Epithelial cell of proximal tubule (primary cell): ENCODE measurements at regions not wholly inside any gene's neighbourhood (a gene's known extent, or its start where the extent isn't known, plus 50 kb on each side); places are given as distances from the start of the nearest gene placed in this dataset.
A peak's percentile ranks its signal among the peaks of the same experiment; 100 is the strongest.

Source experiments
- DNase-seq: peaks from one replicate; pipeline ENCODE4 v3.0.0-alpha.2; 2011; ENCODE audit warnings: low read depth
- H3K4me3 ChIP-seq: 2 replicates; pipeline ENCODE4 v1.5.1; 2011; ENCODE audit warnings: low read depth, mild to moderate bottlenecking, low read length
- TF ChIP-seq, protein P1 (sequence below): conservative IDR thresholded peaks from 2 replicates; pipeline ENCODE4 v1.5.1; 2012; ENCODE audit warnings: low read depth, mild to moderate bottlenecking, low read length

DNA sequence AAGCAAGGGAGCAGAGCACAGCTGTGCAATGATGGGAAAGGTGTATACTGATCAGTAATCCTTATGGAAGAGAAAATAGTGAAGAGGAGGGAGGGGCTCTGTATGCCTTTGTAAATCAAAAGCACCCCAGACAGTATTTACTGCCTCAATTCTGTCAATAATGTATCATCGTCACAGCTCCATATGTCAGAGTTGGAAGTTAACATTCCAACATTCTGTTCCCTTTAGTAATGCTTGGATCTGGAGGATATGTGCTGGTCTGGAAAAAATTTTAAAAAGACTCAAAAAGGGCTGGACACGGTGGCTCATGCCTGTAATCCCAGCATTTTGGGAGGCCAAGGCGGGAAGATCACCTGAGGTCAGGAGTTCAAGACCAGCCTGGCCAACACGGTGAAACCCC is 310.4 kb downstream of the ACTL7B start:
- TF ChIP-seq, protein P1, sequence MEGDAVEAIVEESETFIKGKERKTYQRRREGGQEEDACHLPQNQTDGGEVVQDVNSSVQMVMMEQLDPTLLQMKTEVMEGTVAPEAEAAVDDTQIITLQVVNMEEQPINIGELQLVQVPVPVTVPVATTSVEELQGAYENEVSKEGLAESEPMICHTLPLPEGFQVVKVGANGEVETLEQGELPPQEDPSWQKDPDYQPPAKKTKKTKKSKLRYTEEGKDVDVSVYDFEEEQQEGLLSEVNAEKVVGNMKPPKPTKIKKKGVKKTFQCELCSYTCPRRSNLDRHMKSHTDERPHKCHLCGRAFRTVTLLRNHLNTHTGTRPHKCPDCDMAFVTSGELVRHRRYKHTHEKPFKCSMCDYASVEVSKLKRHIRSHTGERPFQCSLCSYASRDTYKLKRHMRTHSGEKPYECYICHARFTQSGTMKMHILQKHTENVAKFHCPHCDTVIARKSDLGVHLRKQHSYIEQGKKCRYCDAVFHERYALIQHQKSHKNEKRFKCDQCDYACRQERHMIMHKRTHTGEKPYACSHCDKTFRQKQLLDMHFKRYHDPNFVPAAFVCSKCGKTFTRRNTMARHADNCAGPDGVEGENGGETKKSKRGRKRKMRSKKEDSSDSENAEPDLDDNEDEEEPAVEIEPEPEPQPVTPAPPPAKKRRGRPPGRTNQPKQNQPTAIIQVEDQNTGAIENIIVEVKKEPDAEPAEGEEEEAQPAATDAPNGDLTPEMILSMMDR, result no peak

DNA sequence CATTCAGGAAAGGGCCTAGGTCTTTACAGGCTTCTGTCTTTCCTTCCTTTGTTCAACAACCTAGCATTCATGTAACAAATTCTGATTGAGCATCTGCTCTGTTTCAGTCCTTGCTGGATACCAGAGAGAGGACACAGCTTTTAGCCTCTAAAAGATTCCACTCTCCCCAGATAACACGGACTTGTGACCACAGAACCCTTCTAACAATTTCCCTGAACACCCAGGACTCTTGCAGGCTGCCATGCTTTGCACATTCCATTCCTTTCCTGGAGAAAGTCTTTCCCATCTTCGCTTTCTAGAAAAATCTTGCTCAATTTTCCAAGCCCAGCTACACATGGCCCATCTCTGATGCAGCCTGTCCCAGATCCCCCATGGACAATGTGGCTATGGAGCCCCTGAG is 310.9 kb downstream of the ACTL7B start:
- no peak for DNase-seq
- TF ChIP-seq, protein P1, result no peak
- H3K4me3 ChIP-seq, result no peak overlapping the region

More for the DNA sequence above, 310.4 kb downstream of the ACTL7B start:
- H3K4me3 ChIP-seq, result no peak overlapping the region
- DNase-seq, result no peak

DNA sequence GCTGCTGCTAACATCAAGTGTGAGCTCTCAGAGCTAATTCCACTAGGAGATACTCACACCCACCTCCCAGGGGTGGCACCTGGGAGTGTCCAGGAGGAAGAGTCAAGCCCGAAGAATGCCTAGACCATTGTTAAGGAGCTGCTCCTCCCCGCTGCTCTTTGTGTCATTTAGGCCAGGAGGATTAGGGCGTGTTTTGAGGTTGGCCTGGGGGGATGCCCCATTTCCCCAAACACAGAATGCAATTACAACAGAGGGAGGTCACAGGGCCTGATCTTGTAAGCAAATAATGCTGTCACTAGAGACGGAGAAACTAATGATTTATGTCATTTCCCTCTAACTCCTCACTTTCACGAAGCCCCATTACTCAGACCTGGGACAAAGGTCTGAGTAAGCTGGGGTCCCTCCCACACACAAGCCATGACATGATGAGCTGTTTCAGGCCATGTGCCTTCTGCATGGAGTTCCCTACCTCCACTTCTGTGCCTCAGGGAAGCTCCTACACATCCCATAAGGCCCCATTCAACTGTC is 312.5 kb downstream of the ACTL7B start:
- TF ChIP-seq, protein P1, result no peak
- no peak overlapping the region for H3K4me3 ChIP-seq
- no peak for DNase-seq

DNA sequence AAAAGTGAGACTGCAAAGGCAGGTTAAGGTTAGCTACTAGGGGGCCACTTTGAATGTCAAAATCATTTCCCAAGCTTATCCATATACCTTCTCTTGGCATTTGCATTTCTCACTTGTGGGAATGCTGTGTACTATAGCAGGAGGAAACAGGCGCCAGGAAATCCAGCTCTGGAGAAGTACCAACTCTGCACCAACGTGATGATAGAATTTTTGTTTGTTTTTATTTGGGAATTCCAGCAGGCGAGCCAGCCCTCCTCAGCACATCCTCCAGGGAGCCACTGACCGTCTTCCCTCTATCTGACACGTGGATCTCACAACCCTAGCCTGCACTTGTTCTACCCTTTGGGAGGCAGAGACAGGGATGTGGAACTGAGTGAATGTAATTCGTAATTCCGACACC is 318.0 kb downstream of the ACTL7B start:
- TF ChIP-seq, protein P1, result no peak
- no peak overlapping the region for H3K4me3 ChIP-seq
- no peak for DNase-seq

DNA sequence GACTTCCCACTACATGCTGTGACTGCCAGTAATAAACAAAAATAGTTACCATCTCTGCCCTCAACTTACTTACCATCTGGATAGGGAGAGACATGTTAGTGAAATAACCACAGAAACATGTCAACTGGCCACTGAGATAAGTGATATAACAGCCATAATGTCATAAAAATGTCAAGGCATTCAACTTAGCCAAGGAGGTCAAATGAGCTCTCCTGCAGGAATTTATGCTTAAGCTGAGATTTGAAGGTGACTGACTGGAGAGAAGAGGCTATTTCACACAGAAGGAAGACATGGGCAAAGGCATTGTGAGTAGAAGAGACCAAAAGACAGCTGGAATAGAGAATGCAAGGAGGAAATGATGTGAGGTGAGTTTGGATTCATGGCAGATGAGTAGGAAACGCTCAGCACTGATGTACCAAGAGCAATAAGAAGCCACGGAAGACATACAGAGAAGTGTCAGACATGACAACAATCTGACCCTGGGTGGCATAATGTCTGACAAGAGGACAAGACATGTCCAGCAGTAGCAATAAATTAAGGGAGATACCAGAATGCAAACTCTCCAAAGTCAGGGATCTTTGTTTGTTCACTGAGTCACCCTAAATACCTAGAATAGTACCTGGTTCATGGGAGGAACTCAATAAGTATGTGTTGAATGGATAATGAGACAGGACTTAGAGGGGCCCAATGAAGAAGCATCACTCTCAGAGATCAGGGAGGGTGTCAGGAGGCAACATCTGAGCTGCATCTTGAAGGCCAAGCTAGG is 318.8 kb downstream of the ACTL7B start:
- DNase-seq, result no peak
- TF ChIP-seq, protein P1, result no peak
- H3K4me3 ChIP-seq, result no peak overlapping the region

DNA sequence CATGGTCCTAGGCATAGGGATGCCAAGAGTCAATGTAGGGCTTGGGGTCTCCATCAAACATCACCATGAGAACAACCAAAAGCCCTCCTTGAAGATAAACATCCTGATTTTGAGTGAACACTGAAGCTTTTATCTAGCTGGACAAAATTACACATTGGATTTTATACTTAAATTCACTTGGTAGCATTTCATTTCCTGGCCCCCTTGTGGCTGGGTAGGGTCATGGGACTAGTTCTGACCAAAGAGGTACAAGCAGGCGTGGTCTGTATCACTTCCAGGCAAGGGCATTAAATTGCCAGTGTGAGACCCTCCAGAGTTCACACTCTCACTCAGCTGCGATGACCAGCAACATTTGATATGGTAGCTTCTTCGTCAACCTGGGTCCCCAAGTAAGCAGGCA is 320.3 kb downstream of the ACTL7B start:
- H3K4me3 ChIP-seq, result no peak overlapping the region
- no peak for DNase-seq
- TF ChIP-seq, protein P1, result peak; percentile 50

DNA sequence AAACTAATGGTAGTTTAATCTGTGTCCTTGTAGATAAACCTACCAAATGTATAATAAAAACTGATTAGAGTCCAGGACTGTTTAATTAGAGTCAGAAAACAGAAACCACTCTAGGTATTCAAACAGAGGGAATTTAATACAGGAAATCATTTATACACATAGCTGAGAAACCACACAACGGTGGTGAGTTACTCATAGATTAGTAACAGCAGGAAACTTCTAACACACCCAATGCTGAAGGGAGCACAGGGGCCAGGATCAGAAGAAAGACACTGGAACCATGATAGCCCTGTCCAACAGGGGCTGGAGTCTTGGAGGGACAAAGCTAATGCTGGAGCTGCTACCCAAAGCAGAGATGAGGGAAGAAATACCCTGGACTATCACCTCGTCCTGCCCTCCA is 321.0 kb downstream of the ACTL7B start:
- no peak for DNase-seq
- TF ChIP-seq, protein P1, result no peak
- no peak overlapping the region for H3K4me3 ChIP-seq
